Activated T-cell treated with anti-CD3 and anti-CD28 coated beads, Interleukin-2, amount 50 U/mL, for 72 hours (primary cell): ENCODE measurements at regions not wholly inside any gene's neighbourhood (a gene's known extent, or its start where the extent isn't known, plus 50 kb on each side); places are given as distances from the start of the nearest gene placed in this dataset.

Experiments
- ATAC-seq, 2 donors: fragments of 150-1000 bp; cut with Tn5 transposase; replicated peaks in 1 of 2; 2 replicates each; pipeline ENCODE4 v1.10.0; 2021; ENCODE audit warnings: moderate library complexity in 2 of 2, mild to moderate bottlenecking in 1 of 2
- DNase-seq, 2 donors: peaks; one replicate each; pipeline ENCODE4 v3.0.0; 2021 to 2022; ENCODE audit warnings: mixed read lengths in 1 of 2
- H3K27ac Mint-ChIP-seq: one replicate; pipeline ENCODE4 v1.8.0; 2022; ENCODE audit warnings: mild to moderate bottlenecking, moderate library complexity, mixed read lengths
- H3K27me3 Mint-ChIP-seq: one replicate; pipeline ENCODE4 v1.8.0; 2022; ENCODE audit warnings: low read depth, mixed read lengths
- H3K36me3 Mint-ChIP-seq, 2 donors: one replicate each; pipeline ENCODE4 v1.8.0; 2022; ENCODE audit warnings: mixed read lengths in 2 of 2, mild to moderate bottlenecking in 1 of 2; ENCODE audit not compliant: insufficient read depth in 2 of 2
- H3K4me1 Mint-ChIP-seq: one replicate; pipeline ENCODE4 v1.8.0; 2022; ENCODE audit warnings: low read depth, mixed read lengths
- H3K4me3 Mint-ChIP-seq, 2 donors: one replicate each; pipeline ENCODE4 v1.8.0; 2022; ENCODE audit warnings: mild to moderate bottlenecking in 2 of 2, mixed read lengths in 2 of 2, moderate library complexity in 2 of 2
- H3K9me3 Mint-ChIP-seq, 2 donors: one replicate each; pipeline ENCODE4 v1.8.0; 2022; ENCODE audit warnings: mixed read lengths in 2 of 2

GRCh38 chr6:88492824-88493223, 326.7 kb upstream of the CNR1 start:
- Mint-ChIP-seq H3K36me3 (no peaks in the 10 kb centered on the region), H3K4me1 (no peaks in the 10 kb centered on the region), H3K27me3 (peaks cover 11% of the 10 kb centered on the region), H3K27ac (no peak overlapping the region), H3K9me3 (no peaks in the 10 kb centered on the region), H3K4me3 (no peak overlapping the region)
- ATAC-seq (no peak), DNase-seq (no peak)

DNA sequence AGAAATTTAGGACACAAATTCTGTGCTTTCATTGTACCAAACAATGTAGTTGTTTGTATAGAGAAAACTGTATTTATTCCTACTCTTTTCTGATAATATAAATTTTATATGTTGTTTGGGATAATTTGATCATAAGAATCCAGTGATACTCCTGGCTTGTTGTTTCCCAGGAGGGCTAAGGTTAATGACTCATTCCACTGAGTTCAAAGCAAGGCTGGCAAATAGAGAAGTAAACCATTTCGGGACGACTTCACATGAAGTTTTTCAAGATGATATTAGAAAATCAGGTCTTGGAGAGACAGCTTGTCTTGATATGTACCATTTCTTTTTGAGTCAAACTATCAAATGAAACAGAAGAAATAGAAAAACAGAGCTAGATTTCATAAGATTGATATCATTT, 326.1 kb upstream of the CNR1 start:
- Mint-ChIP-seq H3K4me3 (no peak overlapping the region), H3K27me3 (peaks cover 11% of the 10 kb centered on the region), H3K4me1 (no peaks in the 10 kb centered on the region), H3K9me3 (no peaks in the 10 kb centered on the region), H3K27ac (no peak overlapping the region), H3K36me3 (no peaks in the 10 kb centered on the region)
- ATAC-seq (no peak), DNase-seq (no peak)

GRCh38 chr6:88491266-88491880, 325.2 kb upstream of the CNR1 start:
- DNase-seq: no peak
- Mint-ChIP-seq H3K27me3 (peaks cover 11% of the 10 kb centered on the region), H3K4me3 (no peak overlapping the region), H3K9me3 (no peaks in the 10 kb centered on the region), H3K27ac (no peak overlapping the region), H3K4me1 (no peaks in the 10 kb centered on the region), H3K36me3 (no peaks in the 10 kb centered on the region)
- no peak for ATAC-seq

DNA sequence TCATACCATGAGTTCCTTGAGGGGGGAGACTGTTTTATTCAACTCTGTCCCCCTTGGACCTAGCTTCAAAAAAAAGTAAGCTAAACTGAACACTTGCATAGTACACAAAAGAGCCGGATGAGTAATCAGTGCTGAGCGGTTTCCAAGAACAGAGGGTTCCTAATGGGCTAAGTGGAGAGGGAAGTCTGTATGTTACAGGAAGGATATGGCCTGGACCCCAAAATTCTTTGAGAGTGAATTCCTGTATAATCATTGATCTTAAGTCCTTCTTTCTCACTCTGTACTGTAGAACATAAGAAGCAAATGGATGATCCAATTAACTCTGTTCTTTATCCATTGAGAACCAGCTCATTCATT, 324.7 kb upstream of the CNR1 start:
- DNase-seq: no peak
- no peak for ATAC-seq
- no peaks in the 10 kb centered on the region for H3K36me3 Mint-ChIP-seq
- H3K4me3 Mint-ChIP-seq: no peak overlapping the region
- peaks cover 11% of the 10 kb centered on the region for H3K27me3 Mint-ChIP-seq
- no peak overlapping the region for H3K27ac Mint-ChIP-seq
- H3K4me1 Mint-ChIP-seq: no peaks in the 10 kb centered on the region
- no peaks in the 10 kb centered on the region for H3K9me3 Mint-ChIP-seq

- no peak for DNase-seq
- no peaks in the 10 kb centered on the region for H3K36me3 Mint-ChIP-seq
- H3K27me3 Mint-ChIP-seq: peaks cover 11% of the 10 kb centered on the region
- no peak for ATAC-seq
- H3K4me1 Mint-ChIP-seq: no peaks in the 10 kb centered on the region
- H3K9me3 Mint-ChIP-seq: no peaks in the 10 kb centered on the region
- no peak overlapping the region for H3K4me3 Mint-ChIP-seq
- no peak overlapping the region for H3K27ac Mint-ChIP-seq
Measured at GRCh38 chr6:88490195-88490907, 324.2 kb upstream of the CNR1 start.

- DNase-seq (no peak), ATAC-seq (no peak)
- H3K4me3 Mint-ChIP-seq: no peak overlapping the region
- H3K9me3 Mint-ChIP-seq: peaks cover 2 to 3% of the 10 kb centered on the region in 2 donors
- no peaks in the 10 kb centered on the region for H3K4me1 Mint-ChIP-seq
- no peak overlapping the region for H3K27ac Mint-ChIP-seq
- peaks cover 13% of the 10 kb centered on the region for H3K27me3 Mint-ChIP-seq
- no peaks in the 10 kb centered on the region for H3K36me3 Mint-ChIP-seq
Measured at GRCh38 chr6:88483424-88483823, 317.3 kb upstream of the CNR1 start.

DNA sequence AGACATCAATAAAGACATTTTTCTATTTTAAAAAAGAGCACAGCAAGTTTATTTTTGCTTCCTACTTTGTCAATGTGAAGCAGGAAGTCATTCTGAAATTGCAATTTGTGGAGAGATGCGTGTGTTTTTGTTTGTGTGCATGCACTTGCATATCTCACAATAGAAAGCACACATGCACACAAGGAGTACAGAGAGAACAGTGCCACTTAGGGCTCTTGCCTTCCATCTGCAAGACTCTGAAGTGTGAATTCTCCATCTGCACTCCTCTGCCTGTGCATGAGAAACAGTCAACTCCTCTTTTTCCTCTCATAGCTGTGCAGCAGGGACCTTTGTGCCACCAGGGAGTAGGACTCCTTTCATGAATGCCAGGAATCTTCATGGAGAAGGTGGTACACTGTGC, 316.3 kb upstream of the CNR1 start:
- Mint-ChIP-seq H3K4me1 (no peaks in the 10 kb centered on the region), H3K36me3 (no peaks in the 10 kb centered on the region), H3K27me3 (peaks cover 13% of the 10 kb centered on the region), H3K27ac (no peak overlapping the region), H3K9me3 (peaks cover 2 to 3% of the 10 kb centered on the region in 2 donors), H3K4me3 (no peak overlapping the region)
- DNase-seq (no peak), ATAC-seq (no peak)

- no peaks in the 10 kb centered on the region for H3K36me3 Mint-ChIP-seq
- no peak overlapping the region for H3K27ac Mint-ChIP-seq
- peaks cover 13% of the 10 kb centered on the region for H3K27me3 Mint-ChIP-seq
- no peak overlapping the region for H3K4me3 Mint-ChIP-seq
- ATAC-seq (no peak), DNase-seq (no peak)
- H3K4me1 Mint-ChIP-seq: no peaks in the 10 kb centered on the region
- H3K9me3 Mint-ChIP-seq: peaks cover 2 to 3% of the 10 kb centered on the region in 2 donors
Measured at GRCh38 chr6:88481519-88481918, 315.4 kb upstream of the CNR1 start.

DNA sequence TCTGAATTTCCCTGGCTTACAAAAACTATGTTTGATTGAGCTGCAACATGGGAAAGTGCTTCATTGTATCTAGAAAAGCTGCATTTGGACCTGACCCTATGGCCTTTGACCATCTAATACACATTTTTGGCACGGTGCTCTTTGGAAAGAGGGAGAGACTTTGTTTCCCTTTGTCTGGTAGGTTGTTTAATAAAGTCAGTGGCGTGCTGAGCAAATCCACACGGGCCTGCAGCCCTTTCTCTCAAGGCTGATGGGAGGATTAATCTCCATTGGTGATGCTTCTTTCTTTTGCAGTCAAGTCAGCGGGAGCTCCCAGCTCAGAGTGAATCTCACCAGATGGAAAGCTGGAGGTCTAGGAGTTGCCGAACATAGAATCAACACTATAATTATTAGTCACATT, 314.7 kb upstream of the CNR1 start:
- Mint-ChIP-seq H3K27me3 (peaks cover 13% of the 10 kb centered on the region), H3K36me3 (no peaks in the 10 kb centered on the region), H3K4me3 (no peak overlapping the region), H3K4me1 (no peaks in the 10 kb centered on the region), H3K27ac (no peak overlapping the region), H3K9me3 (peaks cover 2 to 3% of the 10 kb centered on the region in 2 donors)
- ATAC-seq (no peak), DNase-seq (no peak)

GRCh38 chr6:88477413-88477812, 311.3 kb upstream of the CNR1 start:
- no peaks in the 10 kb centered on the region for H3K9me3 Mint-ChIP-seq
- ATAC-seq (no peak), DNase-seq (no peak)
- H3K27me3 Mint-ChIP-seq: peaks cover 10% of the 10 kb centered on the region
- H3K4me1 Mint-ChIP-seq: no peaks in the 10 kb centered on the region
- H3K4me3 Mint-ChIP-seq: no peak overlapping the region
- no peaks in the 10 kb centered on the region for H3K36me3 Mint-ChIP-seq
- no peak overlapping the region for H3K27ac Mint-ChIP-seq

DNA sequence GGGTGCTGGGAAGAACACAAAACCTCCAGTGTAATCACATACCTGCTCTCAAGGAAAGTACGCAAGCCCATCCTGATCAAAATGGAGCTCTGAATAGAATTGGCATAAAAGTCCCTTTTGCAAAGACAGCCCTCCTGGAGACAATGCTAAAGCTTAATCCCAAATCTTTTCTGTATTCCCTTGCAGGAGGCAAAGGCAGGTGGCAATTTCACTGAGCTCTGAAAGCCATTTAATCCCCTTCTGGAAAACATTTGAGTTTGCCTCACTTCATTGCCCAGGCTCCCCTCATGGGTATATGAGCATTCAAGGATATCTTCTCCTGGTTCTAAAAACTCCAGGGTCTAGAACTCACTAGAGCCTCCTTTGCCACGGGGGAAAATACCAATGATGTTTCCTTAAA, 310.2 kb upstream of the CNR1 start:
- H3K36me3 Mint-ChIP-seq: no peaks in the 10 kb centered on the region
- ATAC-seq (no peak), DNase-seq (no peak)
- no peaks in the 10 kb centered on the region for H3K4me1 Mint-ChIP-seq
- H3K9me3 Mint-ChIP-seq: no peaks in the 10 kb centered on the region
- peaks cover 10% of the 10 kb centered on the region for H3K27me3 Mint-ChIP-seq
- H3K4me3 Mint-ChIP-seq: no peak overlapping the region
- no peak overlapping the region for H3K27ac Mint-ChIP-seq

DNA sequence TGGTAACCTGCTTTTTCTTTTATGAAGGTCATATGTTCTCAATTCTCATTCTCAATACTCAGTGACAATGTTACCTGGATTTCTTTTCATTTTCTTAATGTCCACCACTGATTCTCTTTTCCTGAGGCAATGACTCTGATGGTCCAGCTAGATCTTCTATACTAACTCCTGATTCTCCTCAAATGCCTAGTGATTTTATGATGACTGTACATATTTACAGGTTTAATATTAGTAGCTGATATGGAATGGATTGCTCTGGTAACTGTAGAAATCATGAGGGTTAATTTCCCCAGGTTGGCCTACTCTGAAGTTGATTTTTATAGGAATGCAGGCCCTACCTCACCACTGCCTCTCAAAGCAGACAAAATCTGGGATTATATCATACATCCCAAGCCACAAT, 308.6 kb upstream of the CNR1 start:
- DNase-seq: no peak

GRCh38 chr6:88473589-88473988, 307.4 kb upstream of the CNR1 start:
- Mint-ChIP-seq H3K27ac (no peak overlapping the region), H3K4me3 (no peak overlapping the region), H3K27me3 (peaks cover 10% of the 10 kb centered on the region), H3K9me3 (no peaks in the 10 kb centered on the region), H3K36me3 (no peaks in the 10 kb centered on the region), H3K4me1 (no peaks in the 10 kb centered on the region)
- DNase-seq (no peak), ATAC-seq (no peak)

More for the DNA sequence above, 308.6 kb upstream of the CNR1 start:
- no peak for ATAC-seq
- Mint-ChIP-seq H3K27me3 (peaks cover 10% of the 10 kb centered on the region), H3K36me3 (no peaks in the 10 kb centered on the region), H3K9me3 (no peaks in the 10 kb centered on the region), H3K27ac (no peak overlapping the region), H3K4me1 (no peaks in the 10 kb centered on the region), H3K4me3 (no peak overlapping the region)
